Brain microvascular endothelial cell (primary cell): ENCODE measurements at regions not wholly inside any gene's neighbourhood (a gene's known extent, or its start where the extent isn't known, plus 50 kb on each side); places are given as distances from the start of the nearest gene placed in this dataset.

Experiments
- DNase-seq: peaks from one replicate; pipeline ENCODE4 v3.0.0-alpha.2; 2020
- H3K27ac ChIP-seq: fragments of 250-450 bp; sonication (Bioruptor Pico); 2 replicates; pipeline ENCODE4 v1.5.1; 2020; ENCODE audit warnings: mild to moderate bottlenecking, moderate library complexity
- H3K27me3 ChIP-seq: fragments of 250-450 bp; sonication (Bioruptor Pico); replicated peaks from 2 replicates; pipeline ENCODE4 v1.5.1; 2020; ENCODE audit warnings: mild to moderate bottlenecking
- H3K36me3 ChIP-seq: fragments of 250-450 bp; sonication (Bioruptor Pico); replicated peaks from 2 replicates; pipeline ENCODE4 v1.5.1; 2020; ENCODE audit warnings: mild to moderate bottlenecking
- H3K4me3 ChIP-seq: 2 replicates; pipeline ENCODE4 v1.5.1; 2011; ENCODE audit warnings: low read depth, mild to moderate bottlenecking, control low read depth, low read length, moderate library complexity
- CTCF ChIP-seq: IDR thresholded peaks from 2 replicates; pipeline ENCODE4 v1.5.1; 2011; ENCODE audit warnings: low read depth, mild to moderate bottlenecking, moderate library complexity, low read length, control low read depth, inconsistent platforms; ENCODE audit errors: missing control alignments
- in situ Hi-C: cut with HindIII; loops from 2 replicates; pipeline ENCODE4 v1.10.0; 2017; ENCODE audit warnings: low sequenced_read_pairs, low pct_ligation_motif_present

- no peaks in the 10 kb centered on the region for H3K36me3 ChIP-seq
- in situ Hi-C loops = no loop called here
These were observed 218.7 kb upstream of the ARG1 start for GRCh38 chr6:131354356-131354755.

GRCh38 chr6:131356161-131356560, 216.9 kb upstream of the ARG1 start:
- TF ChIP-seq CTCF = no peak
- H3K36me3 ChIP-seq = no peaks in the 10 kb centered on the region
- no peaks in the 10 kb centered on the region for H3K27me3 ChIP-seq
- no peak for DNase-seq
- H3K4me3 ChIP-seq = no peak overlapping the region
- no peak overlapping the region for H3K27ac ChIP-seq
- in situ Hi-C loops = no loop called here

More at GRCh38 chr6:131354356-131354755, 218.7 kb upstream of the ARG1 start:
- TF ChIP-seq CTCF = no peak
- Histone ChIP-seq H3K27me3 (no peaks in the 10 kb centered on the region), H3K27ac (no peak overlapping the region), H3K4me3 (no peak overlapping the region)
- DNase-seq = no peak

- H3K4me3 ChIP-seq = no peak overlapping the region
- no peak for DNase-seq
- TF ChIP-seq CTCF = no peak
- no peaks in the 10 kb centered on the region for H3K36me3 ChIP-seq
- no peak overlapping the region for H3K27ac ChIP-seq
- H3K27me3 ChIP-seq = no peaks in the 10 kb centered on the region
- in situ Hi-C loops = no loop called here
These were observed 215.5 kb upstream of the ARG1 start for GRCh38 chr6:131357501-131357900.

GRCh38 chr6:131362070-131362469, 211.0 kb upstream of the ARG1 start:
- no peak overlapping the region for H3K4me3 ChIP-seq
- H3K27ac ChIP-seq = no peak overlapping the region
- in situ Hi-C loops = no loop called here
- TF ChIP-seq CTCF = no peak
- no peaks in the 10 kb centered on the region for H3K27me3 ChIP-seq
- no peaks in the 10 kb centered on the region for H3K36me3 ChIP-seq
- DNase-seq = no peak

GRCh38 chr6:131362696-131363095, 210.3 kb upstream of the ARG1 start:
- no peak for DNase-seq
- no peak overlapping the region for H3K4me3 ChIP-seq
- in situ Hi-C loops = no loop called here

More at GRCh38 chr6:131362696-131363095, 210.3 kb upstream of the ARG1 start:
- Histone ChIP-seq H3K27me3 (no peaks in the 10 kb centered on the region), H3K36me3 (no peaks in the 10 kb centered on the region), H3K27ac (no peak overlapping the region)
- no peak for TF ChIP-seq CTCF
